ENCODE measurements at regions not wholly inside any gene's neighbourhood (a gene's known extent, or its start where the extent isn't known, plus 50 kb on each side); places are given as distances from the start of the nearest gene placed in this dataset.

DNA sequence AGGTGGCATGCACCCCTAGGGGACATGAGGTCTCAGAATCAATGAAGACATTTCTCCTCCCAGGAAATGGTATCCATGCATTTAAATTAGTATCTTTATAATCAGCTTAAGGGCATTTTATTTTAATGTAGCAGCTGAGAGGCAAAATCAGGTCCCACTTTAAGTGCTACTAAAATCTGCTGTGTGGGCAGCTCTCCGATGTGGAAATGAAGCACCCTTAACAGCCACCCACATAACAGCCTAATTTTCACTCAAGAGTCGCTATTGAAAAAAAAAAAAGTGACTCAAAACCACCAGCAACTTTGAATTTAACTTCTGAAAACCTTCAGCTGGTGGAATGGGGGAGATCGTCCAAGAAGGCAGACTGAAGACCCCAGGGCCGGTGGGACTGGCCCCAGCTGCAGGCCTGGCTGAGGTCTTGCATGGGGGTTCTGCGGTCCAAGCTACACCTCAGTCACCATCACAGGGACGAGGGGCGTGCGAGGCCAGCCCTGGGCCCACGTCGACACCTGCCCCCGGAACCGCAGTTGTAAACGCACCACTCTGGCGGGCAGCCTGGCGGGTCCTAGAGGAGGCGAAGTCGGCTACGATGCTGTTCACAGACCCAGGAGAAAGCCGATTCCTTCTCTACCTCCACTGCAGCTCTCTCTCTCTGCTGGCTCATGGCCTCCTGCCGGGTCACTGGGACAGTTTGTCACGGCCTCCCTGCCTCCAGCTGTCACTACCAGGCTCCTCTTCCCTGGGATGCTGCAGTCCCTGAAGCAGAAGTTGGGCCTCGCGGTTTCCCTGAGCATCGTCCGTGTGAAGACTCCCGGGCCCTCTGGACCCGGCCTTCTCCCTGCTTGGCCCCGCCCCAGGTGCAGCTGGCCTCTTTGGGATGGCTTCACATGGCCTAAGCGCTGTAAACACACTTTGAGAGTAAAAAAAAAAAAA is 111.9 kb downstream of the KCNF1 start:
- TF ChIP-seq CTCF (IDR thresholded peaks at IDR 0.05) (no peak), POLR2A (IDR thresholded peaks at IDR 0.05) (no peak)
